GM12892 (cell line): ENCODE measurements at regions not wholly inside any gene's neighbourhood (a gene's known extent, or its start where the extent isn't known, plus 50 kb on each side); places are given as distances from the start of the nearest gene placed in this dataset.

Experiments
- POLR2AphosphoS5 ChIP-seq: IDR thresholded peaks from 2 replicates; pipeline ENCODE4 v1.6.1; 2011; ENCODE audit warnings: low read depth, low read length, control low read depth
- TAF1 ChIP-seq: IDR thresholded peaks from 2 replicates; pipeline ENCODE4 v1.6.1; 2011; ENCODE audit warnings: low read depth, mild to moderate bottlenecking, control low read depth, low read length, borderline replicate concordance

- TF ChIP-seq POLR2AphosphoS5 = no peak
- TF ChIP-seq TAF1 = no peak
These were observed 132.5 kb upstream of the FBXL7 start for GRCh38 chr5:15367489-15367888.
